Glomerular visceral epithelial cell (primary cell): ENCODE measurements at regions not wholly inside any gene's neighbourhood (a gene's known extent, or its start where the extent isn't known, plus 50 kb on each side); places are given as distances from the start of the nearest gene placed in this dataset.

ENCODE experiments used
- DNase-seq: peaks from one replicate; pipeline ENCODE4 v3.0.0-alpha.2; 2016; ENCODE audit errors: extremely low spot score

- DNase-seq = no peak
Measured at GRCh38 chr11:115780646-115781362, 276.6 kb upstream of the CADM1 start.

GRCh38 chr11:115778928-115779650, 274.9 kb upstream of the CADM1 start:
- DNase-seq = no peak

GRCh38 chr11:115776916-115777315, 272.7 kb upstream of the CADM1 start:
- DNase-seq = no peak

- DNase-seq = no peak
Measured at GRCh38 chr11:115775846-115776245, 271.6 kb upstream of the CADM1 start.

- no peak for DNase-seq
Measured at GRCh38 chr11:115774756-115775155, 270.5 kb upstream of the CADM1 start.

GRCh38 chr11:115769891-115770290, 265.7 kb upstream of the CADM1 start:
- DNase-seq = no peak

GRCh38 chr11:115767883-115768282, 263.7 kb upstream of the CADM1 start:
- DNase-seq = no peak

GRCh38 chr11:115767047-115767802, 263.0 kb upstream of the CADM1 start:
- no peak for DNase-seq

GRCh38 chr11:115766561-115766960, 262.3 kb upstream of the CADM1 start:
- DNase-seq = no peak

GRCh38 chr11:115765803-115766239, 261.6 kb upstream of the CADM1 start:
- DNase-seq = no peak

GRCh38 chr11:115764176-115764575, 260.0 kb upstream of the CADM1 start:
- DNase-seq = peak; percentile 10

GRCh38 chr11:115761817-115762216, 257.6 kb upstream of the CADM1 start:
- DNase-seq = no peak

GRCh38 chr11:115761348-115761747, 257.1 kb upstream of the CADM1 start:
- no peak for DNase-seq

- DNase-seq = no peak
Measured at GRCh38 chr11:115760461-115761320, 256.5 kb upstream of the CADM1 start.

- DNase-seq = no peak
Measured at GRCh38 chr11:115759622-115760460, 255.6 kb upstream of the CADM1 start.

GRCh38 chr11:115758011-115758410, 253.8 kb upstream of the CADM1 start:
- DNase-seq = no peak

- DNase-seq = no peak
Measured at GRCh38 chr11:115751243-115752015, 247.2 kb upstream of the CADM1 start.

GRCh38 chr11:115745610-115746512, 241.6 kb upstream of the CADM1 start:
- DNase-seq = no peak

GRCh38 chr11:115745066-115745465, 240.9 kb upstream of the CADM1 start:
- no peak for DNase-seq
